ENCODE measurements at regions not wholly inside any gene's neighbourhood (a gene's known extent, or its start where the extent isn't known, plus 50 kb on each side); places are given as distances from the start of the nearest gene placed in this dataset.

GRCh38 chr9:79224672-79225433, 346.9 kb upstream of the TLE4 start:
- CTCF ChIA-PET, result interaction anchor here (1.0 to 1.3 kb wide), 4 partner anchors 12 to 785 kb away, joined by 3 to 5 read pairs (median 3); no protein-coding TSS in a partner anchor

GRCh38 chr9:79233542-79233941, 338.2 kb upstream of the TLE4 start:
- H3K36me3 ChIP-seq (ENCODE audit: control insufficient read depth, insufficient read depth, low read length), result no peaks in the 10 kb centered on the region
- no peak overlapping the region for H3K4me3 ChIP-seq (ENCODE audit: low read depth, low read length)
- CTCF ChIA-PET, result interaction anchor here (0.7 kb wide), 1 partner anchor 67 kb away, joined by 3 read pairs; no protein-coding TSS in a partner anchor

More at GRCh38 chr9:79224672-79225433, 346.9 kb upstream of the TLE4 start:
- Histone ChIP-seq H3K36me3 (ENCODE audit: control insufficient read depth, insufficient read depth, low read length) (no peaks in the 10 kb centered on the region), H3K4me3 (ENCODE audit: low read depth, low read length) (no peak overlapping the region), H3K27me3 (ENCODE audit: control insufficient read depth, insufficient read depth, low read length) (no peaks in the 10 kb centered on the region)
- POLR2A ChIA-PET, result no interaction called here
- TF ChIP-seq CTCF (IDR thresholded peaks at IDR 0.05; ENCODE audit: insufficient read depth, low read depth, low read length), result no peak
- DNase-seq (ENCODE audit: low read depth), result peak; percentile 41

DNA sequence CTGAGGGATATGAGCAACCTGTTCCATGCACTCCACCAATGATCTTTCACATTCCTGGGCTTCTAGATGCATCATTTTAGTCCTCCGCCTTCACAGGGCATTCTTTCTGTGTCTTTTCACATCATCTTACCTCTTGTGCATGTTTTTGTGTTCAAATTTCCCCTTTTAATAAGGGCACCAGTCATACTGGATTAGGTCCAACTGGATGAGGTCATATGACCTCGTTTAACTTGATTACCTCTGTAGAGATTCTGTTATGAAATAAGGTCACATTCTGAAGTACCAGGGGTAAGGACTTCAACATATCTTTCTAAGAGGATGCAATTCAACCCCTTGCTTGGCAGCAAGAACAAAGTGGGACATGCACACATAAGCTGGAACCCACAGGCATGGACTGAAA, 335.3 kb upstream of the TLE4 start:
- TF ChIP-seq CTCF (IDR thresholded peaks at IDR 0.05; ENCODE audit: insufficient read depth, low read depth, low read length), result no peak
- ChIA-PET CTCF (interaction anchor here (0.8 to 2.1 kb wide), 3 partner anchors 12 to 107 kb away, joined by 3 to 5 read pairs (median 4); no protein-coding TSS in a partner anchor), POLR2A (no interaction called here)
- Histone ChIP-seq H3K36me3 (ENCODE audit: control insufficient read depth, insufficient read depth, low read length) (no peaks in the 10 kb centered on the region), H3K4me3 (ENCODE audit: low read depth, low read length) (no peak overlapping the region), H3K27me3 (ENCODE audit: control insufficient read depth, insufficient read depth, low read length) (no peaks in the 10 kb centered on the region)
- no peak for DNase-seq (ENCODE audit: low read depth)

More at GRCh38 chr9:79233542-79233941, 338.2 kb upstream of the TLE4 start:
- POLR2A ChIA-PET, result interaction anchor here (0.7 kb wide), 1 partner anchor 437 kb away, joined by 3 read pairs; no protein-coding TSS in a partner anchor
- TF ChIP-seq CTCF (IDR thresholded peaks at IDR 0.05; ENCODE audit: insufficient read depth, low read depth, low read length), result peak; percentile 41
- H3K27me3 ChIP-seq (ENCODE audit: control insufficient read depth, insufficient read depth, low read length), result no peaks in the 10 kb centered on the region
- DNase-seq (ENCODE audit: low read depth), result no peak

DNA sequence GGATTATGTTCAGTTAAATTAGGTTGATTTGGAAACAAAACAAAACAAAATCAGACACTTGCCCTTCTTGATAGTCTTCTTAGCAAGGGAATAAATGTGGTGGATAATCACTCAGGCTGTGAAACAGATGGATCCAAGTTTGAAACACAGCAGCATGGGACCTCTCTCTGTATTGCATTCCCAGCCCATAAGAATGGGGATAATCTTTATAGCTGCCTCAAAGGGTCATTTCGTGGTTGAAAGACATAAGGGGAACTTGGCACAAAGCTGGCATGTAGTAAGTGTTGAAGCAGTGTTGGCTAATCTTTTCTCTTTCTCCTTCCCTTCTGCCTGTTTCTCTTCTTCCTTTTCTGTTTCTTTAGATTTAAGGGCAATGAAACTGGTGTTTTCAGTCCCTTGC, 333.9 kb upstream of the TLE4 start:
- H3K4me3 ChIP-seq (ENCODE audit: low read depth, low read length), result no peak overlapping the region
- no peaks in the 10 kb centered on the region for H3K36me3 ChIP-seq (ENCODE audit: control insufficient read depth, insufficient read depth, low read length)
- no peak for TF ChIP-seq CTCF (IDR thresholded peaks at IDR 0.05; ENCODE audit: insufficient read depth, low read depth, low read length)
- no peak for DNase-seq (ENCODE audit: low read depth)
- ChIA-PET POLR2A (no interaction called here), CTCF (interaction anchor here (0.9 kb wide), 1 partner anchor 10 kb away, joined by 3 read pairs; no protein-coding TSS in a partner anchor)
- H3K27me3 ChIP-seq (ENCODE audit: control insufficient read depth, insufficient read depth, low read length), result no peaks in the 10 kb centered on the region

DNA sequence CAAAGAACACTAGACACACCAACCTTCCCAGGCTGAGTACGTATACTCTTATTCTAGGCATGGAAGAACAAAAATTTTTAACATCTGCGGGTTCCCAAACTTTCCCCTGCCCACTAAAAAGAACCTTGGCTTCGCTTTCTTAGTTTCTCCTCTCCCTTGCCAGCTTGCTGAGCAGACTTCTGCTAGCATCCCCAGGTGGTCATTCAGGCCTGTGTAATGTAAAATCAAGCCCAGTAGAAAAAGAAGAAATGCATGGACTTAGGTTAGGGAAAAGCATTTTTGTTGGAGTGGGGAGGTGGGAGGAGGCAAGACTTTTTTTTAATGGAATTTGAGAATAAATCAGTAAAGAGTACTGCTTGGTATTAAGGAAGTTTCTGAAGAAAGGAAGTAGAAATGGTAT, 331.0 kb upstream of the TLE4 start:
- TF ChIP-seq CTCF (IDR thresholded peaks at IDR 0.05; ENCODE audit: insufficient read depth, low read depth, low read length), result no peak
- Histone ChIP-seq H3K36me3 (ENCODE audit: control insufficient read depth, insufficient read depth, low read length) (no peaks in the 10 kb centered on the region), H3K27me3 (ENCODE audit: control insufficient read depth, insufficient read depth, low read length) (no peaks in the 10 kb centered on the region), H3K4me3 (ENCODE audit: low read depth, low read length) (no peak overlapping the region)
- ChIA-PET CTCF (no interaction called here), POLR2A (no interaction called here)
- DNase-seq (ENCODE audit: low read depth), result no peak

Data from BJ (cell line).